ENCODE measurements at regions not wholly inside any gene's neighbourhood (a gene's known extent, or its start where the extent isn't known, plus 50 kb on each side); places are given as distances from the start of the nearest gene placed in this dataset.

GRCh38 chr6:131486608-131487007, 86.4 kb upstream of the ARG1 start:
- BruUV-seq (replicated peaks): no TSS peak
- no peak overlapping the region for H3K27ac ChIP-seq (ENCODE audit: low read length)
- ATAC-seq (no peak), DNase-seq (ENCODE audit: low read depth, low spot score) (no peak)
- H3K9me3 ChIP-seq (ENCODE audit: control insufficient read depth, insufficient read depth, low read depth, low read length): no peaks in the 10 kb centered on the region
- H3K4me1 ChIP-seq (ENCODE audit: control insufficient read depth, insufficient read depth, low read length): no peaks in the 10 kb centered on the region
- TF ChIP-seq POLR2AphosphoS5 (IDR thresholded peaks at IDR 0.05; ENCODE audit: low read depth, low read length) (no peak), TCF7L2 (IDR thresholded peaks at IDR 0.05; ENCODE audit: low read depth, low read length) (no peak), CTCF (IDR thresholded peaks at IDR 0.05) (no peak), REST (IDR thresholded peaks at IDR 0.05; ENCODE audit: insufficient read depth in 1 of 2, low read depth in 2 of 2, low read length in 1 of 2) (no peak), SIN3A (IDR thresholded peaks at IDR 0.05; ENCODE audit: borderline replicate concordance, insufficient read depth, low read depth, low read length) (no peak)
- intact Hi-C loops (cut with micrococcal nuclease; ENCODE audit: unreplicated experiment) (no loop called here), in situ Hi-C loops (cut with HindIII; ENCODE audit: low pct_unique_long_range_greater_than_20kb, low sequenced_read_pairs) (no loop called here)
- ChIA-PET CTCF (no interaction called here), POLR2A (no interaction called here)
- no peaks in the 10 kb centered on the region for H3K27me3 ChIP-seq (ENCODE audit: control insufficient read depth, insufficient read depth, low read length)
- H3K36me3 ChIP-seq (ENCODE audit: control insufficient read depth, insufficient read depth, low read length): no peaks in the 10 kb centered on the region
- no peak overlapping the region for H3K4me3 ChIP-seq (ENCODE audit: low read depth in 2 of 2, low read length in 2 of 2)

- TF ChIP-seq TCF7L2 (IDR thresholded peaks at IDR 0.05; ENCODE audit: low read depth, low read length) (no peak), SIN3A (IDR thresholded peaks at IDR 0.05; ENCODE audit: borderline replicate concordance, insufficient read depth, low read depth, low read length) (no peak), REST (IDR thresholded peaks at IDR 0.05; ENCODE audit: insufficient read depth in 1 of 2, low read depth in 2 of 2, low read length in 1 of 2) (no peak), CTCF (IDR thresholded peaks at IDR 0.05) (no peak), POLR2AphosphoS5 (IDR thresholded peaks at IDR 0.05; ENCODE audit: low read depth, low read length) (no peak)
- Histone ChIP-seq H3K9me3 (ENCODE audit: control insufficient read depth, insufficient read depth, low read depth, low read length) (no peaks in the 10 kb centered on the region), H3K36me3 (ENCODE audit: control insufficient read depth, insufficient read depth, low read length) (no peaks in the 10 kb centered on the region), H3K4me1 (ENCODE audit: control insufficient read depth, insufficient read depth, low read length) (no peaks in the 10 kb centered on the region), H3K27me3 (ENCODE audit: control insufficient read depth, insufficient read depth, low read length) (no peaks in the 10 kb centered on the region), H3K27ac (ENCODE audit: low read length) (no peak overlapping the region), H3K4me3 (ENCODE audit: low read depth in 2 of 2, low read length in 2 of 2) (no peak overlapping the region)
- intact Hi-C loops (cut with micrococcal nuclease; ENCODE audit: unreplicated experiment): no loop called here
- POLR2A ChIA-PET: no interaction called here
- in situ Hi-C loops (cut with HindIII; ENCODE audit: low pct_unique_long_range_greater_than_20kb, low sequenced_read_pairs): no loop called here
- CTCF ChIA-PET: no interaction called here
- ATAC-seq (no peak), DNase-seq (ENCODE audit: low read depth, low spot score) (no peak)
- no TSS peak for BruUV-seq (replicated peaks)
Observed at GRCh38 chr6:131488780-131489179, 84.2 kb upstream of the ARG1 start.
